Neural cell (in vitro differentiated cells): ENCODE measurements at regions not wholly inside any gene's neighbourhood (a gene's known extent, or its start where the extent isn't known, plus 50 kb on each side); places are given as distances from the start of the nearest gene placed in this dataset.

ENCODE experiments used
- H2AFZ ChIP-seq: fragments of 200-600, 300-800 bp; sonication (generic), shearing (Covaris generic); 2 replicates; pipeline ENCODE4 v1.6.0; 2014; ENCODE audit warnings: low read depth, mild to moderate bottlenecking, antibody characterized with exemption, low read length, moderate library complexity
- H3F3A ChIP-seq: fragments of 200-600 bp; shearing (Covaris generic); 2 replicates; pipeline ENCODE4 v1.6.1; 2016; ENCODE audit warnings: mild to moderate bottlenecking, moderate library complexity, mixed read lengths, antibody characterized with exemption, low read length; ENCODE audit not compliant: insufficient read depth, poor library complexity, severe bottlenecking
- H3K27ac ChIP-seq: fragments of 200-600, 300-800 bp; sonication (generic), shearing (Covaris generic); 2 replicates; pipeline ENCODE4 v1.5.1; 2014; ENCODE audit warnings: mild to moderate bottlenecking, low read length, moderate library complexity
- H3K27me3 ChIP-seq: fragments of 300-800, 200-600 bp; sonication (generic), shearing (Covaris generic); 2 replicates; pipeline ENCODE4 v1.6.0; 2014; ENCODE audit warnings: mild to moderate bottlenecking, low read depth, low read length, moderate library complexity; ENCODE audit not compliant: insufficient read depth
- H3K36me3 ChIP-seq: fragments of 300-800, 200-600 bp; sonication (generic), shearing (Covaris generic); 2 replicates; pipeline ENCODE4 v1.5.1; 2014; ENCODE audit warnings: mild to moderate bottlenecking, antibody characterized with exemption, low read length, moderate library complexity; ENCODE audit not compliant: insufficient read depth
- H3K4me2 ChIP-seq: fragments of 300-800, 200-600 bp; sonication (generic), shearing (Covaris generic); 2 replicates; pipeline ENCODE4 v1.6.0; 2014; ENCODE audit warnings: mild to moderate bottlenecking, low read length
- H3K4me3 ChIP-seq: fragments of 300-800, 200-600 bp; sonication (generic), shearing (Covaris generic); 2 replicates; pipeline ENCODE4 v1.5.1; 2014; ENCODE audit warnings: mild to moderate bottlenecking, low read length, moderate library complexity
- H3K79me2 ChIP-seq: fragments of 200-600 bp; shearing (Covaris generic); replicated peaks from 2 replicates; pipeline ENCODE4 v1.6.0; 2014; ENCODE audit warnings: mild to moderate bottlenecking, low read length, moderate library complexity; ENCODE audit not compliant: insufficient read depth
- H3K9ac ChIP-seq: fragments of 300-800, 200-600 bp; sonication (generic), shearing (Covaris generic); 2 replicates; pipeline ENCODE4 v1.6.1; 2016; ENCODE audit warnings: mild to moderate bottlenecking, low read length, mixed read lengths
- H3K9me2 ChIP-seq: fragments of 200-600 bp; shearing (Covaris generic); 2 replicates; pipeline ENCODE4 v1.6.1; 2016; ENCODE audit warnings: mild to moderate bottlenecking, low read length, mixed read lengths; ENCODE audit not compliant: insufficient read depth
- H3K9me3 ChIP-seq: fragments of 200-600, 300-800 bp; sonication (generic), shearing (Covaris generic); 2 replicates; pipeline ENCODE4 v1.6.1; 2016; ENCODE audit warnings: mild to moderate bottlenecking, mixed run types, low read length, moderate library complexity, mixed read lengths
- H4K20me1 ChIP-seq: fragments of 200-600 bp; shearing (Covaris generic); 2 replicates; pipeline ENCODE4 v1.6.1; 2016; ENCODE audit warnings: mild to moderate bottlenecking, mixed run types; ENCODE audit not compliant: insufficient read depth
- EP300 ChIP-seq: fragments of 450-650 bp; conservative IDR thresholded peaks from 2 replicates; pipeline ENCODE4 v1.6.1; 2014; ENCODE audit warnings: antibody characterized with exemption, mild to moderate bottlenecking, moderate library complexity; ENCODE audit not compliant: poor library complexity, severe bottlenecking
- EZH2 ChIP-seq: fragments of 200-600, 300-800 bp; shearing (Covaris generic), sonication (generic); IDR thresholded peaks from 2 replicates; pipeline ENCODE4 v1.6.1; 2014; ENCODE audit warnings: antibody characterized with exemption, low read length, borderline replicate concordance, mild to moderate bottlenecking; ENCODE audit not compliant: insufficient read depth, poor library complexity, severe bottlenecking
- MXI1 ChIP-seq: fragments of 450-650 bp; conservative IDR thresholded peaks from 2 replicates; pipeline ENCODE4 v1.6.1; 2014; ENCODE audit warnings: antibody characterized with exemption, mild to moderate bottlenecking; ENCODE audit not compliant: poor library complexity, severe bottlenecking
- POLR2AphosphoS5 ChIP-seq: IDR thresholded peaks from 2 replicates; pipeline ENCODE4 v1.6.1; 2012
- RAD21 ChIP-seq: fragments of 450-650 bp; conservative IDR thresholded peaks from 2 replicates; pipeline ENCODE4 v1.6.1; 2014; ENCODE audit warnings: antibody characterized with exemption, mild to moderate bottlenecking, moderate library complexity
- SMC3 ChIP-seq: fragments of 450-650 bp; conservative IDR thresholded peaks from 2 replicates; pipeline ENCODE4 v1.6.1; 2014; ENCODE audit warnings: antibody characterized with exemption, mild to moderate bottlenecking, moderate library complexity; ENCODE audit not compliant: poor library complexity
- TAF1 ChIP-seq: IDR thresholded peaks from 2 replicates; pipeline ENCODE4 v1.6.1; 2012; ENCODE audit warnings: low read depth
- TF ChIP-seq, protein P1 (sequence below): IDR thresholded peaks from 2 replicates; pipeline ENCODE4 v1.6.1; 2012; ENCODE audit warnings: borderline replicate concordance
- TF ChIP-seq, protein P2 (sequence below): fragments of 450-650 bp; IDR thresholded peaks from 2 replicates; pipeline ENCODE4 v1.5.1; 2014; ENCODE audit warnings: antibody characterized with exemption, mild to moderate bottlenecking, moderate library complexity; ENCODE audit not compliant: poor library complexity, severe bottlenecking

DNA sequence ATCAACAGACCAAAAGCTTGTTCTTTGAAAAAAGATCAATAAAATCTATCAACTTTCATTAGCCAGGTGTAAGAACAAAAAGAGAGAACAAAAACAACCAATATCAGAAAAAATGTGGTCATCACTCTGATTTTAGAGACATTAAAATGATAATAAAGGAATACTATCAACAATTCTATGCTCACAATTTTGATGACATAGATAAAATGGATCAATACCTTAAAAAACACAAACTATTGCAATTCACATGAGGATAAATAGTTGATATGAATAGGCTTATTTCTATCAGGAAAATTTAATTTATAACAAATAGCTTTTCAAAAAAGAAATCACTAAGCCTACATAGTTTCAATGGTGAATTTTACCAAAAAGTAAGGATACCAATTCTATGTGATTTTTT lies 809.4 kb upstream of the EYS start:
- Histone ChIP-seq H3K27ac (no peak overlapping the region), H3K9me2 (no peaks in the 10 kb centered on the region), H3K27me3 (no peaks in the 10 kb centered on the region), H3K36me3 (no peaks in the 10 kb centered on the region), H3F3A (no peaks in the 10 kb centered on the region), H2AFZ (no peak overlapping the region), H3K4me2 (no peak overlapping the region), H3K4me3 (no peak overlapping the region), H4K20me1 (no peaks in the 10 kb centered on the region), H3K9me3 (no peaks in the 10 kb centered on the region), H3K9ac (no peak overlapping the region), H3K79me2 (no peaks in the 10 kb centered on the region)
- TF ChIP-seq EZH2 (no peak), EP300 (no peak), RAD21 (no peak), MXI1 (no peak), SMC3 (no peak), TAF1 (no peak)
- TF ChIP-seq, protein P1, sequence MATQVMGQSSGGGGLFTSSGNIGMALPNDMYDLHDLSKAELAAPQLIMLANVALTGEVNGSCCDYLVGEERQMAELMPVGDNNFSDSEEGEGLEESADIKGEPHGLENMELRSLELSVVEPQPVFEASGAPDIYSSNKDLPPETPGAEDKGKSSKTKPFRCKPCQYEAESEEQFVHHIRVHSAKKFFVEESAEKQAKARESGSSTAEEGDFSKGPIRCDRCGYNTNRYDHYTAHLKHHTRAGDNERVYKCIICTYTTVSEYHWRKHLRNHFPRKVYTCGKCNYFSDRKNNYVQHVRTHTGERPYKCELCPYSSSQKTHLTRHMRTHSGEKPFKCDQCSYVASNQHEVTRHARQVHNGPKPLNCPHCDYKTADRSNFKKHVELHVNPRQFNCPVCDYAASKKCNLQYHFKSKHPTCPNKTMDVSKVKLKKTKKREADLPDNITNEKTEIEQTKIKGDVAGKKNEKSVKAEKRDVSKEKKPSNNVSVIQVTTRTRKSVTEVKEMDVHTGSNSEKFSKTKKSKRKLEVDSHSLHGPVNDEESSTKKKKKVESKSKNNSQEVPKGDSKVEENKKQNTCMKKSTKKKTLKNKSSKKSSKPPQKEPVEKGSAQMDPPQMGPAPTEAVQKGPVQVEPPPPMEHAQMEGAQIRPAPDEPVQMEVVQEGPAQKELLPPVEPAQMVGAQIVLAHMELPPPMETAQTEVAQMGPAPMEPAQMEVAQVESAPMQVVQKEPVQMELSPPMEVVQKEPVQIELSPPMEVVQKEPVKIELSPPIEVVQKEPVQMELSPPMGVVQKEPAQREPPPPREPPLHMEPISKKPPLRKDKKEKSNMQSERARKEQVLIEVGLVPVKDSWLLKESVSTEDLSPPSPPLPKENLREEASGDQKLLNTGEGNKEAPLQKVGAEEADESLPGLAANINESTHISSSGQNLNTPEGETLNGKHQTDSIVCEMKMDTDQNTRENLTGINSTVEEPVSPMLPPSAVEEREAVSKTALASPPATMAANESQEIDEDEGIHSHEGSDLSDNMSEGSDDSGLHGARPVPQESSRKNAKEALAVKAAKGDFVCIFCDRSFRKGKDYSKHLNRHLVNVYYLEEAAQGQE, result no peak

DNA sequence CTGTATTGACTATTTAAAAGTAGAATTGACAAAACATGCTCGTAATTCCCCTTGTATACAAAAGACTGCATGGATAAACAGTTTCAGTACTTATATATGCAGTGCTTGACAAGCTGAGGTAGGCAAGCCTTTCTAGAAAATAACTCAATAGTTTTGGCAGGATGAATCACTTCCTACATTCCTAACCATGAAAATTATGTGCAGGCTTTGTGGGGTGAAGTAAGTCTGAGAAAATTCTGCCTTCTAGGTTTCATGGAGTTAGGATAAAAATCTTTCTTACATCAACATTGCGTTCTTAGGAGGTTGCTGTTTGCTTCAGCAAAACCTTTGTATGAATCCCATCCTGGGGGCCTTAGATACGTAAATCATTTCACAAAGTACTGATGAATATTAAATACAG lies 801.4 kb upstream of the EYS start:
- no peaks in the 10 kb centered on the region for H3F3A ChIP-seq
- H3K36me3 ChIP-seq, result no peaks in the 10 kb centered on the region
- TF ChIP-seq, protein P2, sequence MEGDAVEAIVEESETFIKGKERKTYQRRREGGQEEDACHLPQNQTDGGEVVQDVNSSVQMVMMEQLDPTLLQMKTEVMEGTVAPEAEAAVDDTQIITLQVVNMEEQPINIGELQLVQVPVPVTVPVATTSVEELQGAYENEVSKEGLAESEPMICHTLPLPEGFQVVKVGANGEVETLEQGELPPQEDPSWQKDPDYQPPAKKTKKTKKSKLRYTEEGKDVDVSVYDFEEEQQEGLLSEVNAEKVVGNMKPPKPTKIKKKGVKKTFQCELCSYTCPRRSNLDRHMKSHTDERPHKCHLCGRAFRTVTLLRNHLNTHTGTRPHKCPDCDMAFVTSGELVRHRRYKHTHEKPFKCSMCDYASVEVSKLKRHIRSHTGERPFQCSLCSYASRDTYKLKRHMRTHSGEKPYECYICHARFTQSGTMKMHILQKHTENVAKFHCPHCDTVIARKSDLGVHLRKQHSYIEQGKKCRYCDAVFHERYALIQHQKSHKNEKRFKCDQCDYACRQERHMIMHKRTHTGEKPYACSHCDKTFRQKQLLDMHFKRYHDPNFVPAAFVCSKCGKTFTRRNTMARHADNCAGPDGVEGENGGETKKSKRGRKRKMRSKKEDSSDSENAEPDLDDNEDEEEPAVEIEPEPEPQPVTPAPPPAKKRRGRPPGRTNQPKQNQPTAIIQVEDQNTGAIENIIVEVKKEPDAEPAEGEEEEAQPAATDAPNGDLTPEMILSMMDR, result no peak
- TF ChIP-seq EP300, result no peak
- TF ChIP-seq POLR2AphosphoS5, result no peak
- TF ChIP-seq, protein P1, result no peak
- TF ChIP-seq MXI1, result no peak
- no peak for TF ChIP-seq TAF1
- no peak for TF ChIP-seq RAD21
- no peak for TF ChIP-seq EZH2
- TF ChIP-seq SMC3, result no peak
- H3K9ac ChIP-seq, result no peak overlapping the region
- H2AFZ ChIP-seq, result no peak overlapping the region
- H3K79me2 ChIP-seq, result no peaks in the 10 kb centered on the region
- H3K9me3 ChIP-seq, result no peaks in the 10 kb centered on the region
- H3K9me2 ChIP-seq, result no peaks in the 10 kb centered on the region
- no peaks in the 10 kb centered on the region for H3K27me3 ChIP-seq
- no peak overlapping the region for H3K4me3 ChIP-seq
- H3K4me2 ChIP-seq, result no peak overlapping the region
- no peak overlapping the region for H3K27ac ChIP-seq
- no peaks in the 10 kb centered on the region for H4K20me1 ChIP-seq
